ENCODE measurements at regions not wholly inside any gene's neighbourhood (a gene's known extent, or its start where the extent isn't known, plus 50 kb on each side); places are given as distances from the start of the nearest gene placed in this dataset.

DNA sequence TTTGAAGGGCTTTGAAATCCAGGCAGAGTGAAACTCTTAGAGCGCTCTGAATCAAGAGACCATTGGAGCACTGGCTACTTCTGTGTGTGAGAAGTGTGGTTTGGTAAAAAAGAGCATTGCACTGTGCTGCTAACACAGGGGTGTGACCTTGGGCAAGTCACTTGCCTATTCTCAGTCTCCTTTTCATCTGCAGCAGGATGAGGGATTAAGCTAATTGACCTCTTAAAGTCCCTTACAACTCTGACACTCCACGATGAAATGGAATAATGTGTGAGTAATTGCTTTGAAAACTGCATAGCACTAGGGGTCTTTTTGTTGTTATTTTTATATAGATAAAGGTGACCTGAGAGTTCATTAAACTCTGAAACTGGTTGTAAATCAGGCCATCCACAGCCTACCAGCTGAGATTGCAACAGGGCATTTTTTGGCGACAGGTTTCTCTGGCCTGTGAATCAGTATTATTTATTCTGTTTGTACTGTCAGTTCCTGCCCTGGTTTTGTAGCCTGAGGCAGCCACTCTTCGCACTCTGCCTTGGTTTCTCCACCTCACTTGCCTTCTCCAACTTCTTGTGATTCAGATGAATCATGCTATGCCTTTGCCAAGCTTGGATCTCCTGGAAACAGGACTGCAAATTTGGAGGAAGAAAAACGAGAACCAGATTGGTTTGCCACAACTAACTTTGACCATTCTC lies 159.9 kb upstream of the PARP11 start:
- no peaks in the 10 kb centered on the region for H4K20me1 ChIP-seq (ENCODE audit: insufficient read depth, low read length)
- H3K4me3 ChIP-seq (ENCODE audit: low read depth, low read length, poor library complexity, severe bottlenecking) = no peak overlapping the region
- H2AFZ ChIP-seq (ENCODE audit: low read length) = no peak overlapping the region
- H3K79me2 ChIP-seq (ENCODE audit: insufficient read depth, low read depth, low read length) = no peaks in the 10 kb centered on the region
- no peak for DNase-seq (ENCODE audit: low spot score)
- intact Hi-C loops (cut with micrococcal nuclease; ENCODE audit: unreplicated experiment) = no loop called here
- H3K4me1 ChIP-seq (ENCODE audit: insufficient read depth, low read length, poor library complexity, severe bottlenecking) = no peaks in the 10 kb centered on the region
- no peak overlapping the region for H3K4me2 ChIP-seq (ENCODE audit: low read length)
- H3K9me3 ChIP-seq (ENCODE audit: low read length) = no peaks in the 10 kb centered on the region
- ChIA-PET POLR2A (no interaction called here), CTCF (ENCODE audit: unreplicated experiment) (no interaction called here)
- no peak overlapping the region for H3K27ac ChIP-seq (ENCODE audit: low read depth, low read length, poor library complexity, severe bottlenecking)
- no peaks in the 10 kb centered on the region for H3K36me3 ChIP-seq (ENCODE audit: insufficient read depth, low read length)
- no peak for TF ChIP-seq EZH2phosphoT487 (IDR thresholded peaks at IDR 0.05; ENCODE audit: borderline replicate concordance, low read depth, low read length)
- no peak for TF ChIP-seq CTCF (conservative IDR thresholded peaks at IDR 0.05; ENCODE audit: low read length)
- H3K9me2 ChIP-seq (ENCODE audit: insufficient read depth, low read length) = no peaks in the 10 kb centered on the region
- BruUV-seq (replicated peaks) = no TSS peak

GRCh38 chr12:4031703-4032291 lies 158.6 kb upstream of the PARP11 start:
- no TSS peak for BruUV-seq (replicated peaks)
- POLR2A ChIA-PET = no interaction called here
- no peak overlapping the region for H3K27ac ChIP-seq (ENCODE audit: low read depth, low read length, poor library complexity, severe bottlenecking)
- H3K9me3 ChIP-seq (ENCODE audit: low read length) = no peaks in the 10 kb centered on the region
- TF ChIP-seq EZH2phosphoT487 (IDR thresholded peaks at IDR 0.05; ENCODE audit: borderline replicate concordance, low read depth, low read length) = no peak
- TF ChIP-seq CTCF (conservative IDR thresholded peaks at IDR 0.05; ENCODE audit: low read length) = no peak
- no peaks in the 10 kb centered on the region for H3K79me2 ChIP-seq (ENCODE audit: insufficient read depth, low read depth, low read length)
- no peak overlapping the region for H2AFZ ChIP-seq (ENCODE audit: low read length)
- no peaks in the 10 kb centered on the region for H4K20me1 ChIP-seq (ENCODE audit: insufficient read depth, low read length)
- H3K4me1 ChIP-seq (ENCODE audit: insufficient read depth, low read length, poor library complexity, severe bottlenecking) = no peaks in the 10 kb centered on the region
- no peaks in the 10 kb centered on the region for H3K9me2 ChIP-seq (ENCODE audit: insufficient read depth, low read length)
- CTCF ChIA-PET (ENCODE audit: unreplicated experiment) = interaction anchor here (0.6 kb wide), 1 partner anchor 18 kb away, joined by 3 read pairs; no protein-coding TSS in a partner anchor
- no peak for DNase-seq (ENCODE audit: low spot score)
- H3K4me2 ChIP-seq (ENCODE audit: low read length) = no peak overlapping the region
- intact Hi-C loops (cut with micrococcal nuclease; ENCODE audit: unreplicated experiment) = no loop called here
- H3K4me3 ChIP-seq (ENCODE audit: low read depth, low read length, poor library complexity, severe bottlenecking) = no peak overlapping the region
- H3K36me3 ChIP-seq (ENCODE audit: insufficient read depth, low read length) = no peaks in the 10 kb centered on the region
